ENCODE measurements at regions not wholly inside any gene's neighbourhood (a gene's known extent, or its start where the extent isn't known, plus 50 kb on each side); places are given as distances from the start of the nearest gene placed in this dataset.

GRCh38 chr6:16876201-16876600 lies 114.9 kb upstream of the ATXN1 start:
- TF ChIP-seq AFF1 (IDR thresholded peaks at IDR 0.05; ENCODE audit: low read depth in 1 of 2, partially characterized antibody in 2 of 2): no peak
- TF ChIP-seq AFF4 (CRISPR knock-in tag; IDR thresholded peaks at IDR 0.05): no peak
- no peak for TF ChIP-seq BRCA1 (IDR thresholded peaks at IDR 0.05)
- TF ChIP-seq BRCA1 (CRISPR knock-in tag; IDR thresholded peaks at IDR 0.05): no peak
- TF ChIP-seq EP300 (IDR thresholded peaks at IDR 0.05; ENCODE audit: low read length): no peak
- no peak for TF ChIP-seq ZNF512 (tag; IDR thresholded peaks at IDR 0.05)
- no peak for TF ChIP-seq CHD4 (IDR thresholded peaks at IDR 0.05; ENCODE audit: insufficient read depth, insufficient replicate concordance, low read depth, low read length, poor library complexity, severe bottlenecking)
- no peak for TF ChIP-seq ZBTB11 (CRISPR knock-in tag; IDR thresholded peaks at IDR 0.05)
- TF ChIP-seq CBX1 (IDR thresholded peaks at IDR 0.05; ENCODE audit: low read depth): no peak
- TF ChIP-seq, protein P1, sequence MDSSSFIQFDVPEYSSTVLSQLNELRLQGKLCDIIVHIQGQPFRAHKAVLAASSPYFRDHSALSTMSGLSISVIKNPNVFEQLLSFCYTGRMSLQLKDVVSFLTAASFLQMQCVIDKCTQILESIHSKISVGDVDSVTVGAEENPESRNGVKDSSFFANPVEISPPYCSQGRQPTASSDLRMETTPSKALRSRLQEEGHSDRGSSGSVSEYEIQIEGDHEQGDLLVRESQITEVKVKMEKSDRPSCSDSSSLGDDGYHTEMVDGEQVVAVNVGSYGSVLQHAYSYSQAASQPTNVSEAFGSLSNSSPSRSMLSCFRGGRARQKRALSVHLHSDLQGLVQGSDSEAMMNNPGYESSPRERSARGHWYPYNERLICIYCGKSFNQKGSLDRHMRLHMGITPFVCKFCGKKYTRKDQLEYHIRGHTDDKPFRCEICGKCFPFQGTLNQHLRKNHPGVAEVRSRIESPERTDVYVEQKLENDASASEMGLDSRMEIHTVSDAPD (CRISPR knock-in tag; IDR thresholded peaks at IDR 0.05): no peak
- TF ChIP-seq RFX5 (IDR thresholded peaks at IDR 0.05; ENCODE audit: low read depth, low read length): no peak
- no peak for TF ChIP-seq TAF1 (IDR thresholded peaks at IDR 0.05; ENCODE audit: control insufficient read depth, extremely low read depth, insufficient read depth, low read length, severe bottlenecking)
- TF ChIP-seq ATF1 (CRISPR knock-in tag; IDR thresholded peaks at IDR 0.05): no peak
- TF ChIP-seq ATF1 (tag; IDR thresholded peaks at IDR 0.05): no peak
- TF ChIP-seq, protein P2, sequence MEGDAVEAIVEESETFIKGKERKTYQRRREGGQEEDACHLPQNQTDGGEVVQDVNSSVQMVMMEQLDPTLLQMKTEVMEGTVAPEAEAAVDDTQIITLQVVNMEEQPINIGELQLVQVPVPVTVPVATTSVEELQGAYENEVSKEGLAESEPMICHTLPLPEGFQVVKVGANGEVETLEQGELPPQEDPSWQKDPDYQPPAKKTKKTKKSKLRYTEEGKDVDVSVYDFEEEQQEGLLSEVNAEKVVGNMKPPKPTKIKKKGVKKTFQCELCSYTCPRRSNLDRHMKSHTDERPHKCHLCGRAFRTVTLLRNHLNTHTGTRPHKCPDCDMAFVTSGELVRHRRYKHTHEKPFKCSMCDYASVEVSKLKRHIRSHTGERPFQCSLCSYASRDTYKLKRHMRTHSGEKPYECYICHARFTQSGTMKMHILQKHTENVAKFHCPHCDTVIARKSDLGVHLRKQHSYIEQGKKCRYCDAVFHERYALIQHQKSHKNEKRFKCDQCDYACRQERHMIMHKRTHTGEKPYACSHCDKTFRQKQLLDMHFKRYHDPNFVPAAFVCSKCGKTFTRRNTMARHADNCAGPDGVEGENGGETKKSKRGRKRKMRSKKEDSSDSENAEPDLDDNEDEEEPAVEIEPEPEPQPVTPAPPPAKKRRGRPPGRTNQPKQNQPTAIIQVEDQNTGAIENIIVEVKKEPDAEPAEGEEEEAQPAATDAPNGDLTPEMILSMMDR (IDR thresholded peaks at IDR 0.05 in 2 of 3, conservative IDR thresholded peaks at IDR 0.05 in 1 of 3; ENCODE audit: insufficient read depth in 2 of 3, low read depth in 1 of 3, low read length in 3 of 3): no peak

Data from K562 (cell line).